ENCODE measurements at regions not wholly inside any gene's neighbourhood (a gene's known extent, or its start where the extent isn't known, plus 50 kb on each side); places are given as distances from the start of the nearest gene placed in this dataset.

GRCh38 chrX:68944211-68944610, 115.4 kb downstream of the EFNB1 start:
- TF ChIP-seq, protein P1, sequence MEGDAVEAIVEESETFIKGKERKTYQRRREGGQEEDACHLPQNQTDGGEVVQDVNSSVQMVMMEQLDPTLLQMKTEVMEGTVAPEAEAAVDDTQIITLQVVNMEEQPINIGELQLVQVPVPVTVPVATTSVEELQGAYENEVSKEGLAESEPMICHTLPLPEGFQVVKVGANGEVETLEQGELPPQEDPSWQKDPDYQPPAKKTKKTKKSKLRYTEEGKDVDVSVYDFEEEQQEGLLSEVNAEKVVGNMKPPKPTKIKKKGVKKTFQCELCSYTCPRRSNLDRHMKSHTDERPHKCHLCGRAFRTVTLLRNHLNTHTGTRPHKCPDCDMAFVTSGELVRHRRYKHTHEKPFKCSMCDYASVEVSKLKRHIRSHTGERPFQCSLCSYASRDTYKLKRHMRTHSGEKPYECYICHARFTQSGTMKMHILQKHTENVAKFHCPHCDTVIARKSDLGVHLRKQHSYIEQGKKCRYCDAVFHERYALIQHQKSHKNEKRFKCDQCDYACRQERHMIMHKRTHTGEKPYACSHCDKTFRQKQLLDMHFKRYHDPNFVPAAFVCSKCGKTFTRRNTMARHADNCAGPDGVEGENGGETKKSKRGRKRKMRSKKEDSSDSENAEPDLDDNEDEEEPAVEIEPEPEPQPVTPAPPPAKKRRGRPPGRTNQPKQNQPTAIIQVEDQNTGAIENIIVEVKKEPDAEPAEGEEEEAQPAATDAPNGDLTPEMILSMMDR (IDR thresholded peaks at IDR 0.05; ENCODE audit: low read depth, low read length, poor library complexity, severe bottlenecking), result no peak
- no peak for TF ChIP-seq EZH2phosphoT487 (IDR thresholded peaks at IDR 0.05; ENCODE audit: borderline replicate concordance, low read length)

Data from DOHH2 (cell line).